A673 (cell line): ENCODE measurements at regions not wholly inside any gene's neighbourhood (a gene's known extent, or its start where the extent isn't known, plus 50 kb on each side); places are given as distances from the start of the nearest gene placed in this dataset.

ENCODE experiments used
- BruUV-seq: library from RNA; stranded (reverse); fragments of 400-500 nt; replicated peaks from 2 replicates; lab custom pipeline; 2021; lab: Mats Ljungman, UMichigan
- CTCF ChIA-PET: fragments of 300-600 bp; sonication (Branson Sonifier 250); formaldehyde crosslinking; loops from one replicate; lab custom pipeline; 2022; ENCODE audit warnings: antibody characterized with exemption; lab: Charles Lee
- POLR2A ChIA-PET: fragments of 300-600 bp; sonication (Branson Sonifier 250); formaldehyde crosslinking; loops from one replicate; lab custom pipeline; 2022; ENCODE audit warnings: antibody characterized with exemption; ENCODE audit not compliant: low non-redundant PET; lab: Charles Lee
- DNase-seq: peaks from one replicate; pipeline ENCODE4 v3.0.0-alpha.2; 2015; ENCODE audit warnings: low spot score
- H3K27ac ChIP-seq: fragments of 200-600 bp; sonication (generic); 2 replicates; pipeline ENCODE4 v1.5.1; 2016; ENCODE audit warnings: mixed run types, low read depth, mild to moderate bottlenecking, mixed read lengths, antibody characterized with exemption, low read length; ENCODE audit not compliant: poor library complexity, severe bottlenecking
- H3K27me3 ChIP-seq: fragments of 200-600 bp; sonication (generic); replicated peaks from 2 replicates; pipeline ENCODE4 v1.6.1; 2017; ENCODE audit warnings: mixed run types, low read depth, mild to moderate bottlenecking, mixed read lengths, antibody characterized with exemption, low read length; ENCODE audit not compliant: insufficient read depth, poor library complexity
- H3K36me3 ChIP-seq: fragments of 200-600 bp; sonication (generic); 2 replicates; pipeline ENCODE4 v1.6.1; 2016; ENCODE audit warnings: mixed run types, mild to moderate bottlenecking, mixed read lengths, antibody characterized with exemption, low read length; ENCODE audit not compliant: insufficient read depth, poor library complexity, severe bottlenecking
- H3K4me1 ChIP-seq: fragments of 200-600 bp; sonication (generic); 2 replicates; pipeline ENCODE4 v1.6.1; 2017; ENCODE audit warnings: mixed run types, mild to moderate bottlenecking, mixed read lengths, antibody characterized with exemption, low read length; ENCODE audit not compliant: insufficient read depth, poor library complexity, severe bottlenecking
- H3K4me3 ChIP-seq: fragments of 200-600 bp; sonication (generic); 2 replicates; pipeline ENCODE4 v1.5.1; 2016; ENCODE audit warnings: low read depth, mixed run types, mild to moderate bottlenecking, mixed read lengths, low read length; ENCODE audit not compliant: poor library complexity, severe bottlenecking
- H3K9me3 ChIP-seq: fragments of 200-600 bp; sonication (generic); 2 replicates; pipeline ENCODE4 v1.6.1; 2016; ENCODE audit warnings: mixed run types, low read depth, mild to moderate bottlenecking, mixed read lengths, antibody characterized with exemption, low read length; ENCODE audit not compliant: poor library complexity, severe bottlenecking
- EZH2 ChIP-seq: fragments of 200-600 bp; sonication (generic); IDR thresholded peaks from 2 replicates; pipeline ENCODE4 v1.6.1; 2017; ENCODE audit warnings: borderline replicate concordance, low read depth, mild to moderate bottlenecking, mixed read lengths, antibody characterized with exemption, low read length; ENCODE audit not compliant: poor library complexity, severe bottlenecking
- intact Hi-C: fragments of 100-400 bp; cut with micrococcal nuclease; formaldehyde crosslinking; loops from one replicate; pipeline ENCODE4 v1.10.0; 2022; ENCODE audit not compliant: unreplicated experiment
- TF ChIP-seq, protein P1 (sequence below): fragments of 300-800, 200-600 bp; sonication (generic); conservative IDR thresholded peaks from 2 replicates; pipeline ENCODE4 v1.5.1; 2017; ENCODE audit warnings: low read depth, mild to moderate bottlenecking, antibody characterized with exemption, low read length, moderate library complexity, mixed read lengths

DNA sequence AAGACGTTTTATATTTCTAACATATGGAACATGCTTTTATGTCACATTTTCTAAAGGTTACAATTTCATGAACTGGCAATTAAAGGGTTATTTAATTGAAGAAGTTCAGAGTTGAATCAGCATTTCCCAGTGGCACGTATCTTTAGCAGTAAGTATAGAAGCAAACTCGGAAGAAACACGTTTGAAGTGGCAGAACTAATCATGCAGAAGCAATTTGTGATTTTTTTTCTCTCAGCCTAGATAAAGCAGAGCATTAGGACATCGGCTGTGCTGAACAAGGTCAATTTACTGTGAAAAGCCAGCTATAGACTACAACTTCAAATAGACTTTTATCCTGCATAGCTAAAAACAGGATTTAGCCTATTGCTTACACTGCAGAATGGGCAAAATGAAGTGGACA lies 104.7 kb downstream of the ISL1 start:
- DNase-seq: peak; percentile 3
- ChIA-PET CTCF (no interaction called here), POLR2A (no interaction called here)
- Histone ChIP-seq H3K4me1 (no peaks in the 10 kb centered on the region), H3K27ac (no peak overlapping the region), H3K36me3 (no peaks in the 10 kb centered on the region), H3K27me3 (no peaks in the 10 kb centered on the region), H3K9me3 (no peaks in the 10 kb centered on the region), H3K4me3 (no peak overlapping the region)
- TF ChIP-seq, protein P1, sequence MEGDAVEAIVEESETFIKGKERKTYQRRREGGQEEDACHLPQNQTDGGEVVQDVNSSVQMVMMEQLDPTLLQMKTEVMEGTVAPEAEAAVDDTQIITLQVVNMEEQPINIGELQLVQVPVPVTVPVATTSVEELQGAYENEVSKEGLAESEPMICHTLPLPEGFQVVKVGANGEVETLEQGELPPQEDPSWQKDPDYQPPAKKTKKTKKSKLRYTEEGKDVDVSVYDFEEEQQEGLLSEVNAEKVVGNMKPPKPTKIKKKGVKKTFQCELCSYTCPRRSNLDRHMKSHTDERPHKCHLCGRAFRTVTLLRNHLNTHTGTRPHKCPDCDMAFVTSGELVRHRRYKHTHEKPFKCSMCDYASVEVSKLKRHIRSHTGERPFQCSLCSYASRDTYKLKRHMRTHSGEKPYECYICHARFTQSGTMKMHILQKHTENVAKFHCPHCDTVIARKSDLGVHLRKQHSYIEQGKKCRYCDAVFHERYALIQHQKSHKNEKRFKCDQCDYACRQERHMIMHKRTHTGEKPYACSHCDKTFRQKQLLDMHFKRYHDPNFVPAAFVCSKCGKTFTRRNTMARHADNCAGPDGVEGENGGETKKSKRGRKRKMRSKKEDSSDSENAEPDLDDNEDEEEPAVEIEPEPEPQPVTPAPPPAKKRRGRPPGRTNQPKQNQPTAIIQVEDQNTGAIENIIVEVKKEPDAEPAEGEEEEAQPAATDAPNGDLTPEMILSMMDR: no peak
- TF ChIP-seq EZH2: no peak
- intact Hi-C loops: no loop called here
- BruUV-seq: no TSS peak

DNA sequence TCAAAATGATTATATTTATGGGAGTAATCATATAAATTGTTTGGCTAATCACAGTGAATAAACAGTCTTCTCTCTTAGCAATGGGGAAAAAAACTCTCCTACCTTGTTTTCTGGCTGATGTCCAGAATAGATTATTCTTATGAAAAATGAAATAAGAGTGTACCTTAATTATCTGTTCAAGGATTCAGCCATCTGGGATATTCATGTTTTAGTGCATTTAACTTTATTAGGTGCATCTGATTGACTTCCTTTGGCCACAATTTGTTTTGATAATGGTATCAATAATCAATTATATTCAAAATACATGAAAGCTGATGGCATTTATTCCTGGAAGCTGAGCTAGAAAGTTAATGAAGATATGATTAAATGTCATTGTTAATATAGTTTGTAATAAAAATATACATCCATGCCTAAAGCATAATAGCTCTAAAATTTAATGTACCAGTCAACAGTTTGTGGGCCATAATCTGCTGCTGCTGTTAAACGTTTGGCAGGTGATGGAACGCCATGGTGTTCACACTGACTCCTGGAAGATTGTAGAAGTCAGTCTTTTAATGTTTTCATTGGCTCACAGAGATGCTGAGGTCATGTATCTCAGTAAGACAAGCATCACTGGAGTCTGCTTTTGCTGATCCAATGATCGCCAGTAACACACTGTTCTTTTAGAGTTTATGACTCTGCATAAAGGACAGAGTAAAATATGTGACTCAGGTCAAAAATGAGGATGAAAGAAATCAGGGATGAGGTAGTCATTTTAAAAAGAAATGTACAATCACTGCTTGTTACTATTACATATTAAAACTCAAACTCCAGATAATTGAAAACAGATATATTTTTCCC lies 105.8 kb downstream of the ISL1 start:
- DNase-seq: no peak
- CTCF ChIA-PET: no interaction called here

DNA sequence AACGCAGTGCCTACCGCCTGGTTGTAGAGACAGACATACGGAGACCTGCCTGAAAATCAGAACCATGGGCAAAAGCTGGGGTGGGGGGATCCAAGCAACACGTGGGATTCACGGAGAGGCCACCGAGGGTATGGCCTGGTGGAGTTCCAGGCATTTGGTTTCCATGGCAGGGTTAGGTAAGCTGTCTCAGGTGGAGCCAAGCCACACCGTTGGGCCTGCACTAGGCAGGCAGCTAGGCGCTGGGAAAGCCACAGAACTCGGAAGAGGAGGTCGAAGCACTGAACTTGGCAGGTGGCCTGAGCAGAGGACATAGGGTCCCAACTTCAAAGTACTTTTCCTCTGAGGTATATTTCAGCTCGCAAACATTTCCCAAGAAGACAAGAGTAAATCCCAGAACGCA lies 111.6 kb downstream of the ISL1 start:
- no peak for DNase-seq
- Histone ChIP-seq H3K4me1 (no peaks in the 10 kb centered on the region), H3K4me3 (no peak overlapping the region), H3K9me3 (no peaks in the 10 kb centered on the region), H3K27me3 (no peaks in the 10 kb centered on the region), H3K36me3 (no peaks in the 10 kb centered on the region), H3K27ac (no peak overlapping the region)
- POLR2A ChIA-PET: no interaction called here
- intact Hi-C loops: no loop called here
- TF ChIP-seq, protein P1: no peak
- no peak for TF ChIP-seq EZH2
- CTCF ChIA-PET: no interaction called here
- no TSS peak for BruUV-seq

More for the DNA sequence above, 105.8 kb downstream of the ISL1 start:
- TF ChIP-seq, protein P1: no peak
- TF ChIP-seq EZH2: no peak
- Histone ChIP-seq H3K4me3 (no peak overlapping the region), H3K27me3 (no peaks in the 10 kb centered on the region), H3K9me3 (no peaks in the 10 kb centered on the region), H3K27ac (no peak overlapping the region), H3K36me3 (no peaks in the 10 kb centered on the region), H3K4me1 (no peaks in the 10 kb centered on the region)
- intact Hi-C loops: no loop called here
- no TSS peak for BruUV-seq
- POLR2A ChIA-PET: no interaction called here
